HCT116 (cell line): ENCODE measurements at regions not wholly inside any gene's neighbourhood (a gene's known extent, or its start where the extent isn't known, plus 50 kb on each side); places are given as distances from the start of the nearest gene placed in this dataset.

Experiments
- ATAC-seq: fragments of 200-7000 bp; cut with Tn5 transposase; 2 replicates; pipeline ENCODE4 v1.9.1; 2020; ENCODE audit warnings: mild to moderate bottlenecking, moderate library complexity
- BruUV-seq: library from RNA; stranded (reverse); fragments of 400-500 nt; replicated peaks from 2 replicates; lab custom pipeline; 2021; lab: Mats Ljungman, UMichigan
- CTCF ChIA-PET: fragments of 300-600 bp; sonication (Branson Sonifier 250); formaldehyde crosslinking; loops from one replicate; lab custom pipeline; 2021; ENCODE audit warnings: antibody characterized with exemption; lab: Charles Lee
- POLR2A ChIA-PET: fragments of 300-600, 350-600 bp; sonication (Branson Sonifier 250); formaldehyde crosslinking; loops from one replicate; lab custom pipeline; 2021; ENCODE audit warnings: antibody characterized with exemption; lab: Charles Lee
- RAD21 ChIA-PET, 2 experiments: fragments of 300-600 bp; sonication (Branson Sonifier 250); formaldehyde crosslinking; loops; one replicate each; lab custom pipeline; 2023; ENCODE audit warnings: low total read pairs in 2 of 2; ENCODE audit not compliant: uncharacterized antibody in 2 of 2, unreplicated experiment in 2 of 2, low non-redundant PET in 1 of 2; lab: Charles Lee
- DNase-seq: peaks from one replicate; pipeline ENCODE4 v3.0.0-alpha.2; 2010; ENCODE audit warnings: low read depth, low spot score
- H2AFZ ChIP-seq: fragments of 200-600 bp; shearing (Covaris generic), sonication (generic); 2 replicates; pipeline ENCODE4 v1.6.1; 2017; ENCODE audit warnings: low read depth, mixed run types, mixed read lengths, antibody characterized with exemption, low read length; ENCODE audit not compliant: poor library complexity, severe bottlenecking
- H3K27ac ChIP-seq: 2 replicates; pipeline ENCODE4 v1.5.1; 2012; ENCODE audit warnings: low read depth, low read length
- H3K27me3 ChIP-seq: fragments of 200-600 bp; sonication (generic); 2 replicates; pipeline ENCODE4 v1.6.1; 2016; ENCODE audit warnings: mixed run types, low read length, mixed read lengths; ENCODE audit not compliant: insufficient read depth
- H3K36me3 ChIP-seq, 2 experiments: fragments of 200-500 bp in 1 of 2; fragments of 200-600 bp in 1 of 2; sonication (Bioruptor generic) in 1 of 2; sonication (generic) in 1 of 2; 2 replicates each; pipeline versions ENCODE4 v1.5.1 to v1.6.1; 2014 to 2016; ENCODE audit warnings: low read length in 2 of 2, inconsistent platforms in 1 of 2, mixed read lengths in 1 of 2, mixed run types in 1 of 2; ENCODE audit not compliant: insufficient read depth in 2 of 2, control insufficient read depth in 1 of 2
- H3K4me1 ChIP-seq, 2 experiments: fragments of 200-600 bp in 1 of 2; sonication (generic) in 1 of 2; 2 replicates each; pipeline versions ENCODE4 v1.5.1 to v1.6.1; 2012 to 2017; ENCODE audit warnings: low read length in 2 of 2, inconsistent platforms in 1 of 2, mild to moderate bottlenecking in 1 of 2, mixed read lengths in 1 of 2, mixed run types in 1 of 2, moderate library complexity in 1 of 2; ENCODE audit not compliant: insufficient read depth in 2 of 2, control insufficient read depth in 1 of 2
- H3K4me2 ChIP-seq: fragments of 200-600 bp; sonication (generic); 2 replicates; pipeline ENCODE4 v1.6.1; 2017; ENCODE audit warnings: mixed run types, low read length, mixed read lengths
- H3K4me3 ChIP-seq, 2 experiments: fragments of 200-600 bp in 1 of 2; sonication (generic) in 1 of 2; replicated peaks in 1 of 2; 2 replicates each; pipeline ENCODE4 v1.5.1; 2011 to 2016; ENCODE audit warnings: low read length in 2 of 2, control low read depth in 1 of 2, low read depth in 1 of 2, mild to moderate bottlenecking in 1 of 2, mixed read lengths in 1 of 2, mixed run types in 1 of 2
- H3K79me2 ChIP-seq: fragments of 200-600 bp; sonication (generic); 2 replicates; pipeline ENCODE4 v1.6.1; 2017; ENCODE audit warnings: mild to moderate bottlenecking, mixed run types, low read length, moderate library complexity, mixed read lengths; ENCODE audit not compliant: insufficient read depth
- H3K9ac ChIP-seq: fragments of 200-600 bp; sonication (generic); 2 replicates; pipeline ENCODE4 v1.6.1; 2016; ENCODE audit warnings: low read length, mixed read lengths
- H3K9me2 ChIP-seq: fragments of 200-600 bp; sonication (generic), shearing (Covaris generic); 2 replicates; pipeline ENCODE4 v1.6.1; 2017; ENCODE audit warnings: mixed run types, mild to moderate bottlenecking, moderate library complexity; ENCODE audit not compliant: insufficient read depth
- H3K9me3 ChIP-seq, 2 experiments: fragments of 200-500 bp in 1 of 2; fragments of 200-600 bp in 1 of 2; sonication (Bioruptor generic) in 1 of 2; sonication (generic) in 1 of 2; 2 replicates each; pipeline ENCODE4 v1.6.1; 2014 to 2017; ENCODE audit warnings: low read length in 2 of 2, mixed read lengths in 2 of 2, inconsistent platforms in 1 of 2, low read depth in 1 of 2, mild to moderate bottlenecking in 1 of 2, mixed run types in 1 of 2, moderate library complexity in 1 of 2; ENCODE audit not compliant: control insufficient read depth in 1 of 2, insufficient read depth in 1 of 2
- H4K20me1 ChIP-seq: fragments of 200-600 bp; sonication (generic), shearing (Covaris generic); 2 replicates; pipeline ENCODE4 v1.6.1; 2017; ENCODE audit warnings: mixed run types, mild to moderate bottlenecking, moderate library complexity; ENCODE audit not compliant: insufficient read depth
- CBX3 ChIP-seq: IDR thresholded peaks from 2 replicates; pipeline ENCODE4 v1.6.1; 2012; ENCODE audit warnings: low read depth
- CEBPB ChIP-seq: IDR thresholded peaks from 2 replicates; pipeline ENCODE4 v1.6.1; 2012; ENCODE audit warnings: low read depth
- EGR1 ChIP-seq: IDR thresholded peaks from 2 replicates; pipeline ENCODE4 v1.6.1; 2012; ENCODE audit warnings: low read depth
- EZH2 ChIP-seq: fragments of 200-600 bp; sonication (generic); IDR thresholded peaks from 2 replicates; pipeline ENCODE4 v1.6.1; 2017; ENCODE audit warnings: antibody characterized with exemption, mixed run types
- EZH2phosphoT487 ChIP-seq: fragments of 200-600 bp; IDR thresholded peaks from 2 replicates; pipeline ENCODE4 v1.6.1; 2018; ENCODE audit warnings: antibody characterized with exemption, borderline replicate concordance
- FOSL1 ChIP-seq: IDR thresholded peaks from 2 replicates; pipeline ENCODE4 v1.6.1; 2012; ENCODE audit warnings: low read depth
- JUND ChIP-seq: IDR thresholded peaks from 2 replicates; pipeline ENCODE4 v1.6.1; 2012
- POLR2A ChIP-seq: IDR thresholded peaks from 2 replicates; pipeline ENCODE4 v1.7.0; 2011; ENCODE audit warnings: borderline replicate concordance; ENCODE audit not compliant: insufficient read depth, insufficient read length; ENCODE audit errors: extremely low read depth
- POLR2AphosphoS5 ChIP-seq: IDR thresholded peaks from 2 replicates; pipeline ENCODE4 v1.6.1; 2011; ENCODE audit warnings: mild to moderate bottlenecking, low read depth, low read length, moderate library complexity
- RAD21 ChIP-seq: IDR thresholded peaks from 2 replicates; pipeline ENCODE4 v1.6.1; 2012; ENCODE audit warnings: low read depth, mild to moderate bottlenecking
- SIN3A ChIP-seq: IDR thresholded peaks from 2 replicates; pipeline ENCODE4 v1.6.1; 2012; ENCODE audit warnings: low read depth
- SRF ChIP-seq: IDR thresholded peaks from 2 replicates; pipeline ENCODE4 v1.6.1; 2012; ENCODE audit warnings: low read depth
- TCF7L2 ChIP-seq: IDR thresholded peaks from 2 replicates; pipeline ENCODE4 v1.7.0; 2011; ENCODE audit warnings: borderline replicate concordance, inconsistent platforms; ENCODE audit not compliant: insufficient read depth, insufficient read length; ENCODE audit errors: extremely low read depth
- YY1 ChIP-seq: IDR thresholded peaks from 2 replicates; pipeline ENCODE4 v1.6.1; 2011; ENCODE audit warnings: low read length, low read depth, moderate library complexity, mild to moderate bottlenecking; ENCODE audit not compliant: insufficient replicate concordance; ENCODE audit errors: extremely low read depth
- ZFX ChIP-seq: fragments of 450-650 bp; IDR thresholded peaks from 2 replicates; pipeline ENCODE4 v1.6.1; 2017
- ZNF274 ChIP-seq: fragments of 200-500 bp; sonication (Bioruptor generic); IDR thresholded peaks from 2 replicates; pipeline ENCODE4 v1.6.1; 2014; ENCODE audit warnings: mild to moderate bottlenecking, low read depth, low read length, inconsistent platforms
- intact Hi-C: fragments of 100-400 bp; cut with micrococcal nuclease; formaldehyde crosslinking; loops from 2 replicates; pipeline ENCODE4 v1.10.0; 2022
- TF ChIP-seq, protein P1 (sequence below), 3 experiments: fragments of 200-600 bp in 1 of 3; sonication (generic) in 1 of 3; IDR thresholded peaks in 2 of 3; conservative IDR thresholded peaks in 1 of 3; 2 replicates each; pipeline ENCODE4 v1.5.1; 2012 to 2017; ENCODE audit warnings: low read depth in 2 of 3, low read length in 2 of 3, antibody characterized with exemption in 1 of 3, borderline replicate concordance in 1 of 3, control low read depth in 1 of 3, mild to moderate bottlenecking in 1 of 3, mixed read lengths in 1 of 3, mixed run types in 1 of 3, moderate library complexity in 1 of 3; ENCODE audit not compliant: insufficient read depth in 1 of 3
- TF ChIP-seq, protein P2 (sequence below): IDR thresholded peaks from 2 replicates; pipeline ENCODE4 v1.6.1; 2012

DNA sequence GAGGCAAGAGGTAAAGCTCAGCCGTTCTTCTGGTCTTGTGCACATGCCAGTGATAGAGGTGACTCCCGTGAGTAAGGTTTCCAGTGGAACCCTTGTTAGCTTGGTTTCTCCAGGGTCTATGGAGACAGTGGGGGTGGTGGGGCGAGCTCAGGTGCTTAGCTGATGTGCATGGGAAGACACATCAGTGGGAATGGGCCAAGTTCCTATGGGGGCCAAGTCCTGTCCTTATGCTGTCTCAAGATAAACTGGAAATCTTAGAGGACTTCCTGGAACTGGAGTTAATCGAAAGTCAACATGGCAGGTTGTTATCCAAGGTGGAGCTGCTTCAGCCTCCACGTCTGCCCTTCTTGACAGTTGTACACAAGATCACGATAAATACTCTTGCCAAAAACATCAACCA is 130.1 kb upstream of the TMEM18 start:
- BruUV-seq: no TSS peak
- ATAC-seq (no peak), DNase-seq (no peak)
- H3K9me2 ChIP-seq: no peaks in the 10 kb centered on the region
- no peak overlapping the region for H3K9ac ChIP-seq
- RAD21 ChIA-PET: no interaction called here
- CTCF ChIA-PET: interaction anchor here (0.6 kb wide), 1 partner anchor 56 kb away, joined by 3 read pairs; no protein-coding TSS in a partner anchor
- no peak overlapping the region for H2AFZ ChIP-seq
- intact Hi-C loops: no loop called here
- no peak overlapping the region for H3K4me3 ChIP-seq
- H3K79me2 ChIP-seq: no peaks in the 10 kb centered on the region
- no peaks in the 10 kb centered on the region for H3K4me1 ChIP-seq
- H3K27ac ChIP-seq: no peak overlapping the region
- H3K4me2 ChIP-seq: no peak overlapping the region
- no peaks in the 10 kb centered on the region for H3K36me3 ChIP-seq
- no peaks in the 10 kb centered on the region for H3K9me3 ChIP-seq
- POLR2A ChIA-PET: no interaction called here
- no peak for TF ChIP-seq JUND
- TF ChIP-seq RAD21: no peak
- TF ChIP-seq, all 23 proteins: peak for 0
- Histone ChIP-seq H3K27me3 (no peaks in the 10 kb centered on the region), H4K20me1 (no peaks in the 10 kb centered on the region)

DNA sequence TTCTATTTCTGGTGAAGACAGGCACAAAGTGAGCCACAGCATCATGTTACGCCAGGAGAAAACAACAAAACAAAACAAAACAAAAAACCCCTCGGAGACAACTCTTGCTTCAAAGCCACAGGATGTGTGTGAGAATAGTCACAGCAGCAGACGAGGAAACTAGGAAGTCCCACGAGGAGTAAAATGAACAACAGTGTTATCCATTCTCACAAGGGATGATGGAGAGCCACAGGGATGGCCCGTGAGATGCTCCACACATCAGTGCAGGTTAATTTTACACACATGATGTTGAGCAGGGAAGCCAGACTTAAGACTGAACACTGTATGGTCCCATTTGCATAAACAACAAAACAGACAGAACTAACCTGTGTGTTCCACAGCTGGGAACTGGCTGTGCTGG is 128.5 kb upstream of the TMEM18 start:
- H3K36me3 ChIP-seq: no peaks in the 10 kb centered on the region
- no peaks in the 10 kb centered on the region for H3K27me3 ChIP-seq
- no peaks in the 10 kb centered on the region for H4K20me1 ChIP-seq
- no peaks in the 10 kb centered on the region for H3K79me2 ChIP-seq
- H2AFZ ChIP-seq: no peak overlapping the region
- no peaks in the 10 kb centered on the region for H3K9me3 ChIP-seq
- POLR2A ChIA-PET: no interaction called here
- H3K9ac ChIP-seq: no peak overlapping the region
- no peak overlapping the region for H3K27ac ChIP-seq
- DNase-seq (no peak), ATAC-seq (no peak)
- no peak overlapping the region for H3K4me2 ChIP-seq
- TF ChIP-seq EGR1 (no peak), ZFX (no peak), TCF7L2 (no peak), ZNF274 (no peak), YY1 (no peak), POLR2A (no peak), FOSL1 (no peak), EZH2 (no peak), SIN3A (no peak), CBX3 (no peak), EZH2phosphoT487 (no peak), SRF (no peak), CEBPB (no peak), POLR2AphosphoS5 (no peak)
- TF ChIP-seq, protein P1, sequence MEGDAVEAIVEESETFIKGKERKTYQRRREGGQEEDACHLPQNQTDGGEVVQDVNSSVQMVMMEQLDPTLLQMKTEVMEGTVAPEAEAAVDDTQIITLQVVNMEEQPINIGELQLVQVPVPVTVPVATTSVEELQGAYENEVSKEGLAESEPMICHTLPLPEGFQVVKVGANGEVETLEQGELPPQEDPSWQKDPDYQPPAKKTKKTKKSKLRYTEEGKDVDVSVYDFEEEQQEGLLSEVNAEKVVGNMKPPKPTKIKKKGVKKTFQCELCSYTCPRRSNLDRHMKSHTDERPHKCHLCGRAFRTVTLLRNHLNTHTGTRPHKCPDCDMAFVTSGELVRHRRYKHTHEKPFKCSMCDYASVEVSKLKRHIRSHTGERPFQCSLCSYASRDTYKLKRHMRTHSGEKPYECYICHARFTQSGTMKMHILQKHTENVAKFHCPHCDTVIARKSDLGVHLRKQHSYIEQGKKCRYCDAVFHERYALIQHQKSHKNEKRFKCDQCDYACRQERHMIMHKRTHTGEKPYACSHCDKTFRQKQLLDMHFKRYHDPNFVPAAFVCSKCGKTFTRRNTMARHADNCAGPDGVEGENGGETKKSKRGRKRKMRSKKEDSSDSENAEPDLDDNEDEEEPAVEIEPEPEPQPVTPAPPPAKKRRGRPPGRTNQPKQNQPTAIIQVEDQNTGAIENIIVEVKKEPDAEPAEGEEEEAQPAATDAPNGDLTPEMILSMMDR (IDR thresholded peaks at IDR 0.05 in 2 of 3, conservative IDR thresholded peaks at IDR 0.05 in 1 of 3; ENCODE audit: borderline replicate concordance in 1 of 3, insufficient read depth in 1 of 3, low read depth in 2 of 3, low read length in 2 of 3): no peak
- TF ChIP-seq, protein P2, sequence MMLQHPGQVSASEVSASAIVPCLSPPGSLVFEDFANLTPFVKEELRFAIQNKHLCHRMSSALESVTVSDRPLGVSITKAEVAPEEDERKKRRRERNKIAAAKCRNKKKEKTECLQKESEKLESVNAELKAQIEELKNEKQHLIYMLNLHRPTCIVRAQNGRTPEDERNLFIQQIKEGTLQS: no peak
- BruUV-seq: no TSS peak
- intact Hi-C loops: no loop called here
- no peaks in the 10 kb centered on the region for H3K4me1 ChIP-seq
- CTCF ChIA-PET: no interaction called here
- no peak overlapping the region for H3K4me3 ChIP-seq
- no peaks in the 10 kb centered on the region for H3K9me2 ChIP-seq
- RAD21 ChIA-PET: no interaction called here
